Stomach (tissue), 8 donors: ENCODE measurements at regions not wholly inside any gene's neighbourhood (a gene's known extent, or its start where the extent isn't known, plus 50 kb on each side); places are given as distances from the start of the nearest gene placed in this dataset.
A peak's percentile ranks its signal among the peaks of the same experiment; 100 is the strongest.

Source experiments
- DNase-seq, 2 donors: peaks; one replicate each; pipeline versions ENCODE4 v3.0.0 to v3.0.0-alpha.2; 2013 to 2019
- H3K27ac ChIP-seq, 5 donors: fragments of 200-600 bp in 4 of 5; sonication (generic) in 4 of 5; one replicate each; pipeline ENCODE4 v1.5.1; 2013 to 2019; ENCODE audit warnings: mild to moderate bottlenecking in 1 of 5, moderate library complexity in 1 of 5
- H3K27me3 ChIP-seq, 3 donors: fragments of 200-600 bp; sonication (generic); one replicate each; pipeline ENCODE4 v1.5.1; 2017 to 2019; ENCODE audit warnings: mixed run types in 1 of 3
- H3K36me3 ChIP-seq, 4 donors: fragments of 200-600 bp; sonication (generic); 1 replicate in 3 of 4; 2 replicates in 1 of 4; pipeline ENCODE4 v1.5.1; 2016 to 2019
- H3K4me1 ChIP-seq, 4 donors: fragments of 200-600 bp; sonication (generic); one replicate each; pipeline ENCODE4 v1.5.1; 2016 to 2019
- H3K4me3 ChIP-seq, 4 donors: fragments of 200-600 bp; sonication (generic) in 3 of 4; one replicate each; pipeline ENCODE4 v1.5.1; 2016 to 2019; ENCODE audit warnings: mild to moderate bottlenecking in 1 of 4
- H3K9me3 ChIP-seq, 4 donors: fragments of 200-600 bp; sonication (generic); one replicate each; pipeline ENCODE4 v1.5.1; 2016 to 2019
- EP300 ChIP-seq: sonication (generic); formaldehyde crosslinking; IDR thresholded peaks from one replicate; pipeline ENCODE4 v1.6.1; 2017; ENCODE audit warnings: antibody characterized with exemption
- POLR2A ChIP-seq, 4 donors: fragments of 450-650 bp; IDR thresholded peaks; one replicate each; pipeline ENCODE4 v1.6.1; 2016; ENCODE audit warnings: antibody characterized with exemption in 4 of 4, control low read depth in 2 of 4, mild to moderate bottlenecking in 1 of 4, moderate library complexity in 1 of 4
- POLR2AphosphoS5 ChIP-seq, 3 donors: sonication (generic); formaldehyde crosslinking; IDR thresholded peaks; one replicate each; pipeline ENCODE4 v1.6.1; 2016; ENCODE audit warnings: antibody characterized with exemption in 3 of 3
- WGBS, 5 donors: extraction: QIAGEN DNeasy Blood & Tissue Kit in 3 of 5; methylation state at CpG; one replicate each; pipeline versions ENCODE4 v1.1.5 to v1.1.7; 2013 to 2018; 5-methylcytosine and 5-hydroxymethylcytosine counted together
- intact Hi-C: fragments of 100-400 bp; cut with DNase I; formaldehyde crosslinking; loops from one replicate; pipeline ENCODE4 v1.15.1; 2023; ENCODE audit warnings: low total_unique reads
- TF ChIP-seq, protein P1 (sequence below), 7 experiments: fragments of 450-650 bp in 4 of 7; fragments of 200-600 bp in 3 of 7; sonication (generic) in 3 of 7; IDR thresholded peaks; one replicate each; pipeline ENCODE4 v1.5.1; 2016 to 2019; ENCODE audit warnings: antibody characterized with exemption in 7 of 7, control low read depth in 2 of 7, mild to moderate bottlenecking in 1 of 7
- donor health status: healthy with polysubstance abuse.
- donor health status: Bipolar disorder and iron deficiency.
- donor health status: healthy.

DNA sequence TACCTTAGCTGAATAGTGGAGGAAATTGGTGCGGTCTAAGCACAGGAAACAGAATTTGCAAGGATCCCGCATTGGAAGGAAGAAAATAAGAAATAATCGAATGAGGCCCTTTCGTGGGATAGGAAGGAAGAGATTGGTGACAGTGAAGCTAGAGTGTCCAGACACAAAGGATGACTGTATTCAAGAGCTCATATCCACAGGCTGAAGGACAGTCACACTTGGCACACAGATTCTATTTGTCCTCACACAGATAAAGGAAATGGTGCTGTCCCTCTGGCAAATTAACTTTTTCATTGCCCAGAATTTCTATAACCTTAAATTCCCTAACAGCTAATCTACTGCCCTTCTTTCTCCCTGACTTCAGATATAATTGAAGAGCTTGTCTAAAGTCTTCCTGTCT, 2188.9 kb upstream of the TENM3 start:
- intact Hi-C loops, result no loop called here
- H3K4me1 ChIP-seq, result peaks cover 11 to 19% (median 14%) of the 10 kb centered on the region in 4 donors
- no peak for DNase-seq
- H3K36me3 ChIP-seq, result no peaks in the 10 kb centered on the region
- TF ChIP-seq POLR2AphosphoS5 (IDR thresholded peaks at IDR 0.05) (no peak), EP300 (no peak), POLR2A (IDR thresholded peaks at IDR 0.05) (no peak)
- TF ChIP-seq, protein P1, sequence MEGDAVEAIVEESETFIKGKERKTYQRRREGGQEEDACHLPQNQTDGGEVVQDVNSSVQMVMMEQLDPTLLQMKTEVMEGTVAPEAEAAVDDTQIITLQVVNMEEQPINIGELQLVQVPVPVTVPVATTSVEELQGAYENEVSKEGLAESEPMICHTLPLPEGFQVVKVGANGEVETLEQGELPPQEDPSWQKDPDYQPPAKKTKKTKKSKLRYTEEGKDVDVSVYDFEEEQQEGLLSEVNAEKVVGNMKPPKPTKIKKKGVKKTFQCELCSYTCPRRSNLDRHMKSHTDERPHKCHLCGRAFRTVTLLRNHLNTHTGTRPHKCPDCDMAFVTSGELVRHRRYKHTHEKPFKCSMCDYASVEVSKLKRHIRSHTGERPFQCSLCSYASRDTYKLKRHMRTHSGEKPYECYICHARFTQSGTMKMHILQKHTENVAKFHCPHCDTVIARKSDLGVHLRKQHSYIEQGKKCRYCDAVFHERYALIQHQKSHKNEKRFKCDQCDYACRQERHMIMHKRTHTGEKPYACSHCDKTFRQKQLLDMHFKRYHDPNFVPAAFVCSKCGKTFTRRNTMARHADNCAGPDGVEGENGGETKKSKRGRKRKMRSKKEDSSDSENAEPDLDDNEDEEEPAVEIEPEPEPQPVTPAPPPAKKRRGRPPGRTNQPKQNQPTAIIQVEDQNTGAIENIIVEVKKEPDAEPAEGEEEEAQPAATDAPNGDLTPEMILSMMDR (IDR thresholded peaks at IDR 0.05), result no peak
- H3K4me3 ChIP-seq, result no peak overlapping the region
- H3K9me3 ChIP-seq, result no peaks in the 10 kb centered on the region
- 73 to 88% (median 83%) methylated on average over 4 of the region's 4 CpGs for WGBS, 5 donors
- H3K27ac ChIP-seq, result no peak overlapping the region
- H3K27me3 ChIP-seq, result peaks cover 0 to 36% (median 23%) of the 10 kb centered on the region in 3 donors

GRCh38 chr4:180057299-180057721, 2185.9 kb upstream of the TENM3 start:
- Histone ChIP-seq H3K27me3 (peaks cover 0 to 66% (median 30%) of the 10 kb centered on the region in 3 donors), H3K36me3 (no peaks in the 10 kb centered on the region), H3K27ac (no peak overlapping the region), H3K4me1 (peaks cover 14 to 28% (median 21%) of the 10 kb centered on the region in 4 donors), H3K4me3 (no peak overlapping the region), H3K9me3 (no peaks in the 10 kb centered on the region)
- intact Hi-C loops, result no loop called here
- TF ChIP-seq POLR2AphosphoS5 (IDR thresholded peaks at IDR 0.05) (no peak), EP300 (no peak), POLR2A (IDR thresholded peaks at IDR 0.05) (no peak)
- TF ChIP-seq, protein P1 (IDR thresholded peaks at IDR 0.05), result no peak
- WGBS, 5 donors, result 5 to 11% (median 6%) methylated on average over 8 of the region's 8 CpGs
- peak in 1 of 2 donors; percentile 23 for DNase-seq

- Histone ChIP-seq H3K27ac (no peak overlapping the region), H3K4me1 (peaks cover 14 to 28% (median 21%) of the 10 kb centered on the region in 4 donors), H3K27me3 (peaks cover 0 to 72% (median 30%) of the 10 kb centered on the region in 3 donors), H3K36me3 (no peaks in the 10 kb centered on the region), H3K4me3 (peak overlapping the region; percentile 43 to 61 (median 52)), H3K9me3 (no peaks in the 10 kb centered on the region)
- 0 to 2% (median 1%) methylated on average over 6 to 77 of the region's 77 CpGs for WGBS, 5 donors
- peak in 1 of 2 donors; percentile 52 for DNase-seq
- TF ChIP-seq POLR2A (IDR thresholded peaks at IDR 0.05), result no peak
- TF ChIP-seq EP300, result no peak
- no peak for TF ChIP-seq POLR2AphosphoS5 (IDR thresholded peaks at IDR 0.05)
- TF ChIP-seq, protein P1 (IDR thresholded peaks at IDR 0.05), result no peak
- intact Hi-C loops, result no loop called here
Observed at GRCh38 chr4:180057891-180058671, 2185.1 kb upstream of the TENM3 start.

GRCh38 chr4:180058691-180059215, 2184.4 kb upstream of the TENM3 start:
- intact Hi-C loops, result no loop called here
- Histone ChIP-seq H3K4me3 (peak overlapping the region; percentile 43 to 61 (median 52)), H3K36me3 (no peaks in the 10 kb centered on the region), H3K4me1 (peaks cover 14 to 28% (median 21%) of the 10 kb centered on the region in 4 donors), H3K27me3 (peaks cover 0 to 78% (median 30%) of the 10 kb centered on the region in 3 donors), H3K9me3 (no peaks in the 10 kb centered on the region), H3K27ac (no peak overlapping the region)
- 1 to 2% (median 1%) methylated on average over 18 to 72 of the region's 72 CpGs for WGBS, 5 donors
- TF ChIP-seq POLR2A (IDR thresholded peaks at IDR 0.05) (no peak), EP300 (no peak), POLR2AphosphoS5 (IDR thresholded peaks at IDR 0.05) (no peak)
- TF ChIP-seq, protein P1 (IDR thresholded peaks at IDR 0.05), result no peak
- peak in 1 of 2 donors; percentile 83 for DNase-seq
